DMS53 (cell line): ENCODE measurements at regions not wholly inside any gene's neighbourhood (a gene's known extent, or its start where the extent isn't known, plus 50 kb on each side); places are given as distances from the start of the nearest gene placed in this dataset.

Experiments
- DNase-seq: peaks from one replicate; lab custom pipeline; 2025; lab: John Stamatoyannopoulos, UW

DNA sequence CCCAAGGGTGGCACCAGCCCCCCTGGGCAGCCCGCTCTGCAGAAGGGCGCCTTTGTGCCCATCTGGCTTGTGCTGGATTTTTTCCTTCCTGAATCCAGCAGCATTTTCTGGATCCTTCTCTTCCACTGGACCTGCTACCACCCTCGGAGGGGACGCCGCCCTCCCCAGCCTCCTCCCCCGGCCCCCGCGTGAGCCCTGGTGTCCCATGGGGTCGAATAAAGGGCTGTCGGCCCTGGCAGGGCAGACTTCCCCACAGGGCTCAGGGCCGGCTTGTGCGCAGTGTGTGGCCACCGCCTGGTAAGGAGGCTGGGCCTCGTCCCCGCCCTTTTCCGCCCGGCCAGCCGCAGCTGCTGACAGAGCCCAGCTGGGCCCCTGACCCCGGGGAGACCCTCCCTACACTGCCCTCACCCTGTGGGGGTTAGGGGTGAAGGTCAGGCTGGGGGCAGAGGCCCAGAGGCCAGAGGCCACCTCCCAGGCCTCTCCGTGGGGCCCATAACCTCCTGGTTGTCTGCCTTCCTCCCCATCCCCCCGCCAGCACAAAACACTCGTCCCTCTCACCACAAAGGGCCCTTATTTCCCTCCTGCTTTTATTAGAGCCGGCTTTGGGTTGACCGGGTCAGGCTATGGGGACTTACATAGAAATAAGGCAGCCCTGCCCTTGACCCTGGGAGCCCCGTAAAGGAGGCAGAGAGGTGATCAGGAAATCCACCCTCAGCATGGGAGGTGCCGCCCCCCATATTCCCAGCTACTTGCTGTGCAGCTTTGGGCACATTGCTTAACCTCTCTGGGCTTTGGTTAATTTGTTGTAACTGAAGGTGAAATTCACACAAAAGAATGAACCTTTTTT, 179.3 kb upstream of the CIBAR2 start:
- no peak for DNase-seq

DNA sequence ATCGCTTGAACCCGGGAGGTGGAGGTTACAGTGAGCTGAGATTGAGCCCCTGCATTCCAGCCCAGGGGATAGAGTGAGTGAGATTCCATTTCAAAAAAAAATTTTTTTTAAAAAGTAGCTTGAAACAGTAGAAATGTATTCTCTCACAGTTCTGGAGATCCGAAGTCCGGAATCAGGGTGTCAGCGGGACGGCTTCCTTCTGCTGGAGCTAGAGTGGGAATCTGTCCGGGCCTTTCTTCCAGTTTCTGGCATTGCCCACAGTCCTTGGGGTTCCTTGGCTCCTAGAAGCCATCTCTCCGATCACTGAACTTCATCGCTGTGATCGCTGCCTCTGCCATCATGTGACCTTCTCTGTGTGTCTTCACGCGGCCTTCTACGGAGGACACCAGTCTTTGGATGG, 181.2 kb upstream of the CIBAR2 start:
- no peak for DNase-seq

DNA sequence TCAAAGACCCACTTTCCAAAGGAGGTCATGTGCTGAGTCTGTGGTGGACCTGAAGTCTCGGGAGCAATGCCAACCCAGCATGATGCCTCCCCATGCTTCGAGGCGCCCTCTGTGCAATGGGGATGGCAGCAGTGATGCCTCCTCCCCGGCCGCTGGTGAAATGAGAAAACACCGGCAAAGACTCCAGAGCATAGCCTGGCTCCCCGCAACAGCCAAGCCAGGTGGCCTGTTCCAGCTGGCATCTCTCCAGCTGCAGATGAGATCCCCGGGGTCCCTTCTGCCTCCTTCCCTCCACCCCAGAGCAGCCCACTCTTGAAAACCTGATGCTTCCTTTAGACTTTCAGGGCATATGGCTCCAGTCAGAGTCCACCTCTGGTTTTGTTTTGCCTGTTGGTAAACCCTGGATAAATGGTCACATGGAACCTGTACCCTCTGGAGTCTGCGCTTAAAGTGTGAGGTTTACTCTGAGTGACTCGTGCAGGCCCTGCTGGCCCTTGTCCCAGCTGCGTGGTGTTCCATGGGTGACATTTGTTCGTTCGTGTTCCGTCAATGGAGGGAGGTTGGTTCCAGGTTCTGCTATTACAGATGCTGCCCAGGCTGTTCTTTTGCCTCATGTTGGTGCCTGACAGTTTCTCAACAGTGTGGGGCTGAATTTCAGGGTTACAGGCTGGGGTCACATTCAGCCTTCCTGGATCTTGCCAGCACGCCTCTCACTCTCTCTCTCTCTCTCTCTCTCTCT, 181.8 kb upstream of the CIBAR2 start:
- no peak for DNase-seq

DNA sequence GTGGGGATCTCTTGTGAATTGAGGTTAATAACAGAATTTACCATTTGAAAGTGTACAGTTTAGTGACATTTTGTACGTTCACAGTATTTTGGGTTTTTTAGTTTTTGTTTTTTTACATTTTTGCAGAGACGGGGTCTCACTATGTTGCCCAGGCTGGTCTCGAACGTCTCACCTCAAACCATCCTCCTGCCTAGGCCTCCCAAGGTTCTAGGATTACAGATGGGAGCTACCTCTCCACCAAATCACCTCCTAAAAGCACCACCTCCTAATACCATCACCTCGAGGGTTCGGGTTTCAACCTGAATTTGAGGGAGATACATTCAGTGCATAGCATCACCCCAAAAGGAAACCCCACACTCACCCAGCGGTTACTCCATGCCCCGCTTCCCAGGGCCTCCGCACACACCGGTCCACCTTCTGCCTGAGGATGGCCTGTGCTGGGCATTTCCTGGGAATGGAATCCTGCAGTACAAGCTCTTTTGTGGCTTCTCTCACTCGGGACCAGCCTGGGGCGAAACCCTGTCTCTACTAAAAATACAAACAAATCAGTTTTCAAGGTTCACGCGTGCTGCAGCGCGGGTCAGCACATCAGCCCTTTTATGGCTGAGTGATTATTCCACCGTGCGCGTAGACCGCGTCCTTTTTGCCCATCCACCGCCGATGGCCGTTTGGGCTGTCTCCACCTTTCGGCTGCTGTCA, 182.7 kb upstream of the CIBAR2 start:
- no peak for DNase-seq

DNA sequence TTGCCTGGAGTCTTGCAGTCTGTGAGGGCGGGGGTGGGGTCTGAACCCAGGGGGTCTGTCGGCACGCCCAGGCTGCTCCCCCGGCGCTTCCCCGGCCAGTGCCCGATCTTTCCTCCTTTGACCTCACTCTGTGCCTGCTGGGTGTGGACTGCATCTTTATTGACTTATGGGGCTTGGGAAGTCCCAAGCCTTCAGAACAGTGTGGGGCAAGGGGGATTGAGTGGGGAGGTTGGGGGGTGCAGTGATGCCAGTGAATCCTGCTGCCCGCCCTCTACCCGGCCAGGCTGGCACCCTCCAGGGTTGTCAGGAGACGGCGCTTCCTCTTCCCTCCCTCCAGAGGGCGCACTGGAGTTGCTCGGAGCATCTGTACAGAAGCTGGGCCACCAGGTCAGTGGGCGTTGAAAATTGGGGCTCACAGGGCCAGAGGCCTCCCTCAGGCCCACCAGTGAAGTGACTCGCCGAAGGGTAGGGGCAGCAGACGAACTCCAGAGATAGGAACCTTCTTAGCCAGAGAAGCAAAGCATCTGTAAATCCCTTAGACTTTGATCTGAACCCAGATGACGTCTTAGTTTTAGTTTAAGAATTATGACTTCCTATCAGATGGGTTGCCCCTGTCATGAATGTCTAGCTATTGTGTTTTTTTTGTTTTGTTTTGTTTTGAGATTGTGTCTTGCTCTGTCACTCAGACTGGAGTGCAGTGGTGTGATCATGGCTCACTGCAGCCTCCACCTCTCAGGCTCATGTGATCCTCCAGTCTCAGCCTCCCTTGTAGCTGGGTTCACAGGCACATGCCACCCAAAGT, 184.8 kb upstream of the CIBAR2 start:
- peak; percentile 66 for DNase-seq

DNA sequence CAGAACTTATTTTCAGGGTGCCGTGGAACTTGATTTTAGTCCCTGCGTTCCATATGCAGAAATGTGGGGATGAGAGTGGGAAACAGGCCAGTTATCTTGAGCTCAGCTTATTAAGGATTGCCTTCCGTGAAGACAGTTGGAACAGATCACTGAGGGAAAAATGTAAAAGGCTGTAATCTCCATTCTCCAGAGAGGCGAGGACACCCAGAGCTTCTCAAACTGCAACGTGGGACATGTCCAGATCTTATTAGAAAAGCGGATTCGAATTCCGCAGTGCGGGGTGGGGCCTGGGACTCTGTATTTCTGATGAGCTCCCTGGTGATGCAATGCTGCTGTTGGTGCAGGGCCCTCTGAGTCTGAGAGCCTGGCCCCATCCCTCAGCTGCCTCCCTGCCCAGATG, 185.6 kb upstream of the CIBAR2 start:
- DNase-seq: no peak

DNA sequence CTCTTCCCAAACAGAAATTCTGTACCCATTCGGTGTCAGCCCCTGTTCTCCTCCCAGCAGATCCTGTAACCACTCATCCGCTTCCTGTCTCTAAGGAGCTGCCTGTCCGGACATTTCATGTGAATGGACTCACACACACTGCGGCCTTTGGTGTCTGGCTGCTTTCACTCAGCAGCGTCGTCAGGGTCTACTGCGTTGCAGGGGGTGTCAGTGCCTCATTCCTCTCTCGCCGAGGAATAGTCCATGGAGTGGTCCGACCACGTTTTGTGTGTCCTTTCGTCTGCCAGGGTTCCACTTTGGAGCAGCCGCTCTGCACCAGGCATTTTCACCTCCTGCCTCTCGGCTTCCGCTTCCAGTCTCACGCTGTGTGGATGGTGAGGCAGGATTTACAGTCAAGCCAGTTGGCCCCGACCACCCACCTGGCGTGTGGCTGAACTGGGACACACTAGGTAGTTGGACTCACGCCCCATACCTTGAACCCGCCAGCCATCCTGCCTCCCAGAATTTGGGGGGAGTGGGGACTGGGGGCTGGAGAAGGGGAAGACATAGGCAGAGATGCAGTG, 188.2 kb upstream of the CIBAR2 start:
- DNase-seq: no peak

DNA sequence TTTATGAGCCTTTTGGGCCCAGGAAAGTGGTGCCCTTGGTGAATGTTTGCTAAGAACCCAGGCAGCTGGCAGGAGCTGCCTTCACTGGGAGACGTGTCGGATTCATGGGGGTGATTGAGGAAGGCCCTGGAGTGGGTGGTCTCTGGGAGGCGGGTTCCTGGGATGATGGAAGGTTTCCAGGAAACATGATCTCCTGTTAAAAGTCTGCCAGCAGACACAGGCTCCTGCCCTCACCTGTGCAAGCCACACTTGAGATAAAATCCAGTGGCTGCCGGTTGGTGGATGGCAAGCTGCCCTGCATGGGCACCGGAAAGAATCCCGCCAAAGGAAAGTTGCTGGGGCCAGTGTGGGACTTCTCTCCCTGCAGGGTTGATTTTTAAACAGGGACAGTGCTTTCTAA, 189.0 kb upstream of the CIBAR2 start:
- DNase-seq: peak; percentile 74

DNA sequence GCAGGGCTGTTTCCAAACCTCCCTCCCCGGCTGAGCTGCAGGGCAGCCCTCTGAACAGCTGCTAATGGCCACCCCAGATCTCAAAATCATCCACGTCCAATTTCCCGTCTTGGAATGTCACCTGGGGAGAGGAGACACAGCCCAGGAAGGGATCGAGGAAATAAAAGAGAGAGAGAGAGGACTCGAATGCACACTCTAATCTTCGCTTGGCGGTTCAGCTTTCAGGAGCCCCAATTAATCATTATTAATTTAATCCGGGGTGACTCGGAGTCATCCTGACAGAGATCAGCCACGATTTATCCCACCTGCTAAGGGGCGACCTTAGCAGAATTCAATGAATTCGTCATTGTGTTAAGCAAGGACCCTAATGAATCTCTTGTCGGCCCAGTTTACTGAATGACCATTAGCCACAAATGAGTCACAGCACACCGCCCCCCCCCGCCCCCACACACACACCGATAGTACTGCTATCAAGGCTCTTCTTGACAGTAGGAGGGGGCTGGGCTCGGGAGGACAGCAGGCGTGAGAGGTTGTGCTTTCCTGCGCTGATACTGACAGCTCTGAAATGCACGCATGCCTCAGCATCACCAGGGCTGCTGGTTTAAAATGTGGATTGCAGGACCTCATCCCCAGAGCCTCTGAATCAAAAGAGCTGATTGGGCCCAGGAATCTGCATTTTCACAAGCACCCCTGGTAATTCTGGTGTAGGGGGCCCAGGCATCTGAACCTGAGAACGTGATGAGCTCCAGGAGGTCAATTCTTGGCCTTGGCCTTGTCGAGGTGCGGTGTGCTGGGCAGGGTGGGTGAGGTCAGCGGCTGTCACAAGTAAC, 190.0 kb upstream of the CIBAR2 start:
- no peak for DNase-seq

DNA sequence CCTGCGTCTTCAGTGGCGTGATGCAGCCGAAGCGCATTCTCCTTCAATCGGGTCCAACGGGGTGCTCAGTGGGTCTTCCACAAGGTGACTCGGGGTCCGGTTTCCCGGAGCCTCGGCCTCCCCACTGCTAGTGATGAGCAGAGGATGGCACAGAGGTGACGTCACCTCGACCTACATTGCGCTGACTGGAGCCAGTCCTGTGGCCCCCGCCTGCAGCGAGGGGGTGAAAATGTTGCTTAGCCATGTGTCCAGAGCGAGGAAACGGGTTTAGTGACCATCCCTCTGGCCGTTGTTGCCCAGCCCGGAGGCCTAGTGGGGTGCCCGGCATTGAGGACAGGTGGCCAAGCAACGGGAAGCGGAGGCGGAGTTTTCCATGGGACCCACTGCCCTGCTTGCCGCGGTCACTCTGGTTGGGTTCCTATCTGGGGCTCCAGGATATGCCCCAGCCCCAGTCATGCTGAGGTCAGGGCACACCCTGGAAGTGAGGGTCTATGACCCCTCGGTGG, 190.6 kb upstream of the CIBAR2 start:
- no peak for DNase-seq

DNA sequence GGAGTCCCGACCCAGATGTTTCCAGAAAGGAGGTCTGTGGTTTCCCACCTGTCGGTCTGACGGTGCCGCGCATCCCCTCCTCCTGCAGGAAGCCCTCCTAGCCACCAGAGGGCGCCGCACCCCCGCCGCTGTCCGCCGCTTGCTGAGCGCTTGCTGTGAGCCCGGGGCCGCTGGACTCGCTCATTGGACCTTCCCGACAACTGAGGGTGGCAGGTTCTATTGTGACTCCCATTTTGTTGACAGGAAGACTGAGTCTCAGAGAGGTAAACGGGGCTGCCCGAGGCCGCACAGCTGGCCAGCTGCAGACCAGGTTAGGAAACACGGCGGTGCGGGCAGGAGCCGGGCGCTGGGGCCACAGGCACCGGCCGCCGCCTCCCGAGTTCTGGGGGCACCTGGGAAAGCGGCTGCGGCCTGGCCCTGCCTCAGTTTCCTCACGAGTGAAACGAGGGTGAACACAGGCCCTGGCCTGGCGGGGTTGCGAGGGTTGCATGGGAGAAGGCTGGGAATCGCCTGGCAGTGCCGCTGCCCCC, 191.1 kb upstream of the CIBAR2 start:
- peak; percentile 17 for DNase-seq

DNA sequence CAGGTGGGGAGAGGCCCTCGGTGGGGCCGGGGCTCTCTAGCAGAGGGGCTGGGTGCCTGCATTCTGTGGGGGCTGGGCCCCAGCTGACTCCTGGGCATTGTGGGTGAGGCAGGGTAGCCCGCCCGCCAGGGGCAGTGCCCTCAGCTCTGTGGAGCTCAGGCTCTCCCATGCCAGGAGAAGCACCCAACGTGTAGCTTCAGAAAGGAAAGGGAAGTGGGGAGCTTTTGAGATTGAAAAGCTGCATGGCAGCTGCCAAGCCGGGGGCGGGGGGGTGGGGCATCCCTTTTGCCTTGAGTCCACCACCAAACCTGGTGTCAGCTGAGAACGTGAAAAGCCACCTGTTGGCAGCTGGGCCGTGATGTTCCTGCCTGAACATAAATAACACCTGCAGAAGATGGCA, 192.1 kb upstream of the CIBAR2 start:
- DNase-seq: peak; percentile 57

DNA sequence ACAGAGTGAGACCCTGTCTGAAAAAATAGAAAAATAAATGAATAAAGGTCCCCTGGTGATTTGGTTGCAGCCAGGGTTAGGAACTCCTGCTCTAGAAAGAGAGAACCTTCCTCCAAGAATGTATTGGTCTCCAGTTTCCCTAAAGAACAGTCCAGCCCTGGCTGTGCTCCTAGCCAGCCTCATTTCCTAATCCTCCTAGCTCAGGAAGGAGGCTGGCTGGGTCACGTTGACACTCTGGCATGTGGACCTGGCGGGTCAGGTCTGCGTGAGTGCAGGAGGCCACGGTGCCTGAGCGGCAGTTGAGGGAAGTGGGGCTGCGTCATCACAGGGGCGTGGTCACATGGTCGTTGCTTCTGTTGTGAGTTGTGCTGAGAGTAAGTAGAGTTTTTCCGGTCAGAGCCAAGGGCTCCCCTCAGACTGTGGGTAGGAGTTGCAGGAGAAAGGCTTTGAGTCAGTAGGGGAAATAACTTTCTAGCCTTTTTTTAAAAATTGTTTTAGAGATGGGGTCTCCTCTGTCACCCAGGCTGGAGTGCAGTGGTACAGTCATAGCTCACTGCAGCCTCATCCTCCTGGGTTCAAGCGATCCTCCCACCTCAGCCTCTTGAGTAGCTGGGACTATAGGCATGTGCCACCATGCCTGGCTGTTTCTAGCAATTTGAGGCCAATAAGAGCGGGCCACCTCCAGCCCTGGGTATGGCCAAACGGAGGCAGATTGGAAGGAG, 194.0 kb upstream of the CIBAR2 start:
- peak; percentile 92 for DNase-seq

DNA sequence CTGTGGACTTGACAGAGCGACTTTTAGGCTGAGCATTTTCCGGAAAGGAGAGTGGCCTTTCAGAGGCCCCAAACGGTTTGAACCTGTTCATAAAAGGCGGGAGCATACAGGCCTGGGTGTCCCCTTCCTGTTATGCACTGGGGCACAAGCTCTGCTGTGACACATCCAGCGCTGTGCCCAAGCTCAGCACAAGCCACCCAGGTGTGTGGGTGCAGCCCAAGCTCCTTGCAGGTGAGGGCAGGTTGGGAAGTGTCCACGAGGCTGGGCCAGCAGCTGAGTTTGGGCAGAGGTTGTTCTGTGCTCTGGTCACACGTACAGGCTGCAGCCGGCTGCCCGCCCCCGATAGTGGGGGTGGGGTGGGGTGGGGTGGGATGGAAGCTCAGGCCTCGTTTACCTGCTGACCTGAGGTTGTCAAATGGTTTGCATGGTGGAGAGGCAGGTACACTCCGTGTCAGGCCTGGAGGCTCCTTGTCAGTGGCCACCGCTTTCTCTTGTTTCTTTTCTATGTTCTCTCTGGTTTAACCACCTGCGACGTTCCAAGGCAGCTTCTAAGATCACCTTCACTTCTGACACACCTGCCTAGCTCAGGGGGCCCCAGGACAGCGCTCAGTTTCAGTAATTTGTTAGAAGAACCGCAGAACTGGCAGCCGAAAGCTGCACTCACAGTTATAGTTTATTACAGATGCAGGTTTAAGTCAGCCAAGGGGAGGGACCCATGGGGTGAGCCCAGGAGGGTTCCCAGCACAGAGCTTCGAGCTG, 194.7 kb upstream of the CIBAR2 start:
- no peak for DNase-seq

DNA sequence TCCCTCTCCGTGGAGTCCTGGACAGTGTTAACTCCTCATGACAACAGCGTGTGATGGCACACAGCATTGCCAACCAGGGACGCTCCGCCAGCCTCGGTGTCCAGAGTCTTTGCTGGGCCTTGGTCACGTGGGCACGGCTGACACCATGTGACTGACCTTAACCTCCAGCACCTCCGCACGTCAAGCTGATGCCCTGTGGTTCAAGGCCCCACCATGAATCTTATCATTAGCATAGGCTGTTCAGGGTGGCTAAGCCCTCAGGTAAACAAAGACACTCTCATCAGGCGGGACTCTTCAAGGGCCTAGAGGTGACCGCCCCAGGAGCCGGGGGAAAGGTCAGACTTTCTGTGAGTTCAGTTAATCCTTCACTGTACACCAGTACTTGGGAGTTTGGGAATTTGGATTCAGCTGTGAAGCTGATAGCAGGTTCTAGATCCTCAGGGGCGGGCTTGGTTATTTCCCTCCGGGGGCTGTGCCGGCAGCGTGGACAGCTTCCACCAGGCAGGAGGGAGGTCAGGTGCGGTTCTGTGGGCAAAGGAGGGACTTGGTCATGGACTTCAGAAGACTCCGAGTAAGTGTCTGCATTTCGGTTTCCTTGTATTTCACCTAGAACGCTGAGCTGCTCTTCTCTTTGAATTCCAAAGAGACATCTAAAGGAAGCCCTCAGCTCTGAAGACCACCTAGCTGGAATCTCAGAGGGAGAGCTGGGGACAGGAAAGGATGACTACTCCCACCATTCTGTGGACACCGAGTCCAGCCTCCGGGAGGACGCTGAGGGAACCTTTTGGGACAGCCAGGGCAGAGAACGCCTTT, 195.5 kb upstream of the CIBAR2 start:
- DNase-seq: no peak

DNA sequence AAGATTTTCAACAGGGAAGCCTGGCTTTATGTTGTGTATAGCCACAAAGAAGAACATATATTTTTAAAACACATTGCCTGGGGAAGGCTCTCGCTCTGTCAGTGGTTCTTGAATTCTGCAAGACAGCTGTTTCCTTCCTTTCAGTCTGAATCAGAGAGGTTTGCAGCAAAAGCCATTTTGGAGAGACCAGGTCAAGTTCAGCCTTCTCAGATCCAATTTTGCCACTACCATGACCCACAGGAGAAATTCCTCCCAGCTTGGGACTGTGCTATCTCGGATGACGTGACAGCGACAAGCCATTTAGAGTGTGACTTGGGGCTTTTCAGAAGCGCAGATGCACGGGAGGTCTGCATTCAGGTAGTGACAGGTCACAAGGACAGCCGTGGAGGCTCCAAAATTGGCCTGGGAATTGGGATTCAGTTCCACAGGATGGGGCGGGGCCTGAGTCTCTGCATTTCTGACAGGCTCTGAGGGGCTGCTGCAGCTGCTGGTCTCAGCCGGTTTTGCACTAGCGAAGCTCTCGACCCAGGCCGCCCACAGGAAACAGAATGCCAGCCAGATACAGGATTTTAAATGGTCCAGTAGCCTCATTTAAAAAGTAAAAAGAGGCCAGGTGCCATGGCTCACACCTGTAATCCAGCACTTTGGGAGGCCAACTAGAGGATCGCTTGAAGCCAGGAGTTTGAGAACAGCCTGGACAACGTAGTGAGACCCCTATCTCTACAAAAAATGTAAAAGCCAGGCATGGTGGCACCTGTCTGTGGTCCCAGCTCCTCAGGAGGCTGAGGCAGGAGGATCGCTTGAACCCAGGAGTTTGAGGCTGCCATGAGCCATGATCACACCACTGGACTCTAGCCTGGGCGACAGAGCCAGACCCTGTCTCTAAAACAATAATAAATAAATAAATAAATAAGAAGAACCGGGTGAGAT, 196.6 kb upstream of the CIBAR2 start:
- no peak for DNase-seq
